PC-9 (cell line): ENCODE measurements at regions not wholly inside any gene's neighbourhood (a gene's known extent, or its start where the extent isn't known, plus 50 kb on each side); places are given as distances from the start of the nearest gene placed in this dataset.
A peak's percentile ranks its signal among the peaks of the same experiment; 100 is the strongest.

ENCODE experiments used
- BruUV-seq: library from RNA; stranded (reverse); fragments of 400-500 nt; replicated peaks from 2 replicates; lab custom pipeline; 2021; lab: Mats Ljungman, UMichigan
- CTCF ChIA-PET: fragments of 300-600 bp; sonication (Branson Sonifier 250); formaldehyde crosslinking; loops from one replicate; lab custom pipeline; 2022; ENCODE audit warnings: antibody characterized with exemption; lab: Charles Lee
- POLR2A ChIA-PET: fragments of 300-600 bp; sonication (Branson Sonifier 250); formaldehyde crosslinking; loops from one replicate; lab custom pipeline; 2022; ENCODE audit warnings: antibody characterized with exemption; ENCODE audit not compliant: unreplicated experiment; lab: Charles Lee
- DNase-seq, 2 experiments: peaks; one replicate each; pipeline versions ENCODE4 v3.0.0 to v3.0.0-alpha.2; 2015 to 2022; ENCODE audit warnings: mixed read lengths in 1 of 2
- H2AFZ ChIP-seq: fragments of 200-600 bp; sonication (generic); 2 replicates; pipeline ENCODE4 v1.8.1; 2017; ENCODE audit warnings: antibody characterized with exemption
- H3F3A ChIP-seq: fragments of 200-600 bp; sonication (generic); 2 replicates; pipeline ENCODE4 v1.8.1; 2017; ENCODE audit warnings: antibody characterized with exemption, mild to moderate bottlenecking, low read depth; ENCODE audit not compliant: insufficient read depth
- H3K27ac ChIP-seq: fragments of 200-600 bp; sonication (generic); 2 replicates; pipeline ENCODE4 v1.6.1; 2016; ENCODE audit warnings: mixed run types
- H3K27me3 ChIP-seq: fragments of 200-600 bp; sonication (generic); 2 replicates; pipeline ENCODE4 v1.6.1; 2016; ENCODE audit warnings: low read depth, mixed run types; ENCODE audit not compliant: insufficient read depth
- H3K36me3 ChIP-seq: fragments of 200-600 bp; sonication (generic); 2 replicates; pipeline ENCODE4 v1.6.1; 2016; ENCODE audit warnings: low read depth, mixed run types
- H3K4me1 ChIP-seq: fragments of 200-600 bp; sonication (generic); replicated peaks from 2 replicates; pipeline ENCODE4 v1.6.1; 2016; ENCODE audit warnings: mixed run types; ENCODE audit not compliant: insufficient read depth
- H3K4me2 ChIP-seq: fragments of 200-600 bp; sonication (generic); 2 replicates; pipeline ENCODE4 v1.6.1; 2017; ENCODE audit warnings: mixed run types
- H3K4me3 ChIP-seq: fragments of 200-600 bp; sonication (generic); 2 replicates; pipeline ENCODE4 v1.6.1; 2016; ENCODE audit warnings: mixed run types
- H3K79me2 ChIP-seq: fragments of 200-600 bp; sonication (generic); 2 replicates; pipeline ENCODE4 v1.6.1; 2017; ENCODE audit warnings: low read depth, mixed run types
- H3K9me2 ChIP-seq: fragments of 200-600 bp; sonication (generic); 2 replicates; pipeline ENCODE4 v1.8.1; 2017; ENCODE audit warnings: mild to moderate bottlenecking; ENCODE audit not compliant: insufficient read depth
- H3K9me3 ChIP-seq: fragments of 200-600 bp; sonication (generic); 2 replicates; pipeline ENCODE4 v1.8.1; 2016; ENCODE audit warnings: low read depth; ENCODE audit not compliant: insufficient read depth
- H4K20me1 ChIP-seq: fragments of 200-600 bp; sonication (generic); 2 replicates; pipeline ENCODE4 v1.8.1; 2017; ENCODE audit not compliant: insufficient read depth
- CTCF ChIP-seq: fragments of 200-600 bp; sonication (generic); conservative IDR thresholded peaks from 2 replicates; pipeline ENCODE4 v1.6.1; 2017; ENCODE audit warnings: mixed run types, antibody characterized with exemption, mild to moderate bottlenecking, moderate library complexity
- EZH2 ChIP-seq: fragments of 200-600 bp; sonication (generic); IDR thresholded peaks from 2 replicates; pipeline ENCODE4 v1.8.0; 2017; ENCODE audit warnings: antibody characterized with exemption, low read depth
- intact Hi-C: fragments of 100-400 bp; cut with micrococcal nuclease; formaldehyde crosslinking; loops from one replicate; pipeline ENCODE4 v1.10.0; 2022; ENCODE audit not compliant: unreplicated experiment

- H3F3A ChIP-seq = no peaks in the 10 kb centered on the region
- H3K9me3 ChIP-seq = no peaks in the 10 kb centered on the region
- intact Hi-C loops = no loop called here
- TF ChIP-seq CTCF = no peak
- no peak for TF ChIP-seq EZH2
- no peak for DNase-seq
- no peaks in the 10 kb centered on the region for H4K20me1 ChIP-seq
- CTCF ChIA-PET = no interaction called here
- no peaks in the 10 kb centered on the region for H3K79me2 ChIP-seq
- POLR2A ChIA-PET = no interaction called here
- H3K27me3 ChIP-seq = no peaks in the 10 kb centered on the region
- no peak overlapping the region for H3K27ac ChIP-seq
- no TSS peak for BruUV-seq
- H2AFZ ChIP-seq = no peak overlapping the region
- H3K4me3 ChIP-seq = no peak overlapping the region
- no peak overlapping the region for H3K4me2 ChIP-seq
- H3K4me1 ChIP-seq = peaks cover 33% of the 10 kb centered on the region
- H3K36me3 ChIP-seq = no peaks in the 10 kb centered on the region
- no peaks in the 10 kb centered on the region for H3K9me2 ChIP-seq
These were observed 91.3 kb upstream of the RBBP8 start for GRCh38 chr18:22841840-22842239.

- Histone ChIP-seq H3K4me3 (no peak overlapping the region), H3K9me2 (no peaks in the 10 kb centered on the region), H3K27me3 (no peaks in the 10 kb centered on the region), H3K27ac (no peak overlapping the region), H3K79me2 (no peaks in the 10 kb centered on the region), H4K20me1 (no peaks in the 10 kb centered on the region), H3K9me3 (no peaks in the 10 kb centered on the region), H2AFZ (no peak overlapping the region), H3K4me1 (peaks cover 51% of the 10 kb centered on the region), H3K4me2 (peak overlapping the region; percentile 12), H3F3A (0 out of 2 replicates have a peak, but pooled peaks cover 4% of the 10 kb centered on the region), H3K36me3 (no peaks in the 10 kb centered on the region)
- ChIA-PET POLR2A (no interaction called here), CTCF (no interaction called here)
- TF ChIP-seq EZH2 = no peak
- no peak for TF ChIP-seq CTCF
- no TSS peak for BruUV-seq
- intact Hi-C loops = no loop called here
- peak; percentile 8 to 58 for DNase-seq
These were observed 88.9 kb upstream of the RBBP8 start for GRCh38 chr18:22844190-22844589.

- Histone ChIP-seq H3K27ac (no peak overlapping the region), H3K79me2 (no peaks in the 10 kb centered on the region), H3K9me3 (no peaks in the 10 kb centered on the region), H3K9me2 (no peaks in the 10 kb centered on the region), H4K20me1 (no peaks in the 10 kb centered on the region), H3K4me2 (peak overlapping the region; percentile 12; the same call in 1 of the 2 replicates), H3K4me3 (no peak overlapping the region), H2AFZ (no peak overlapping the region), H3K27me3 (no peaks in the 10 kb centered on the region), H3F3A (0 out of 2 replicates have a peak, but pooled peaks cover 4% of the 10 kb centered on the region), H3K36me3 (no peaks in the 10 kb centered on the region), H3K4me1 (peaks cover 46% of the 10 kb centered on the region)
- BruUV-seq = no TSS peak
- intact Hi-C loops = loop anchor here (5.0 kb wide), 1 partner anchor 88 kb away; the partner anchor contains the start of gene RBBP8
- no peak for TF ChIP-seq EZH2
- no peak for TF ChIP-seq CTCF
- ChIA-PET CTCF (no interaction called here), POLR2A (no interaction called here)
- DNase-seq = no peak
These were observed 88.5 kb upstream of the RBBP8 start for GRCh38 chr18:22844628-22845027.
